ENCODE measurements at regions not wholly inside any gene's neighbourhood (a gene's known extent, or its start where the extent isn't known, plus 50 kb on each side); places are given as distances from the start of the nearest gene placed in this dataset.

GRCh38 chr5:67530609-67531255 lies 334.1 kb upstream of the CD180 start:
- Histone ChIP-seq H3K4me1 (ENCODE audit: insufficient read depth) (no peaks in the 10 kb centered on the region), H3K4me3 (no peak overlapping the region), H3K27ac (no peak overlapping the region), H3K36me3 (no peaks in the 10 kb centered on the region), H3K27me3 (no peaks in the 10 kb centered on the region), H3K9me3 (no peaks in the 10 kb centered on the region)
- WGBS, 3 donors: 66 to 76% (median 75%) methylated on average over 6 of the region's 6 CpGs
- TF ChIP-seq EP300 (IDR thresholded peaks at IDR 0.05) (no peak), POLR2A (IDR thresholded peaks at IDR 0.05) (no peak), CTCF (IDR thresholded peaks at IDR 0.05) (no peak)
- no peak for DNase-seq
- intact Hi-C loops (cut with DNase I): no loop called here

- no peak for DNase-seq
- H3K9me3 ChIP-seq: no peaks in the 10 kb centered on the region
- TF ChIP-seq EP300 (IDR thresholded peaks at IDR 0.05) (no peak), CTCF (IDR thresholded peaks at IDR 0.05) (no peak), POLR2A (IDR thresholded peaks at IDR 0.05) (no peak)
- intact Hi-C loops (cut with DNase I): no loop called here
- H3K27me3 ChIP-seq: no peaks in the 10 kb centered on the region
- no peak overlapping the region for H3K4me3 ChIP-seq
- no peaks in the 10 kb centered on the region for H3K36me3 ChIP-seq
- H3K4me1 ChIP-seq (ENCODE audit: insufficient read depth): no peaks in the 10 kb centered on the region
- WGBS, 3 donors: 67 to 76% (median 68%) methylated on average over 3 of the region's 3 CpGs
- no peak overlapping the region for H3K27ac ChIP-seq
These were observed 332.4 kb upstream of the CD180 start for GRCh38 chr5:67528953-67529352.

GRCh38 chr5:67526793-67527192 lies 330.2 kb upstream of the CD180 start:
- WGBS, 3 donors: 96 to 98% (median 96%) methylated on average over 2 of the region's 2 CpGs
- Histone ChIP-seq H3K4me3 (no peak overlapping the region), H3K27me3 (no peaks in the 10 kb centered on the region), H3K27ac (no peak overlapping the region), H3K36me3 (no peaks in the 10 kb centered on the region), H3K4me1 (ENCODE audit: insufficient read depth) (no peaks in the 10 kb centered on the region), H3K9me3 (no peaks in the 10 kb centered on the region)
- intact Hi-C loops (cut with DNase I): no loop called here
- DNase-seq: no peak
- TF ChIP-seq CTCF (IDR thresholded peaks at IDR 0.05) (no peak), EP300 (IDR thresholded peaks at IDR 0.05) (no peak), POLR2A (IDR thresholded peaks at IDR 0.05) (no peak)

- TF ChIP-seq CTCF (IDR thresholded peaks at IDR 0.05): no peak
- TF ChIP-seq EP300 (IDR thresholded peaks at IDR 0.05): no peak
- no peak for TF ChIP-seq POLR2A (IDR thresholded peaks at IDR 0.05)
- no peak for DNase-seq
- WGBS, 3 donors: 86 to 92% (median 89%) methylated on average over 6 of the region's 6 CpGs
- Histone ChIP-seq H3K4me3 (no peak overlapping the region), H3K4me1 (ENCODE audit: insufficient read depth) (no peaks in the 10 kb centered on the region), H3K27ac (no peak overlapping the region), H3K27me3 (no peaks in the 10 kb centered on the region), H3K36me3 (no peaks in the 10 kb centered on the region), H3K9me3 (no peaks in the 10 kb centered on the region)
- intact Hi-C loops (cut with DNase I): no loop called here
These were observed 323.7 kb upstream of the CD180 start for GRCh38 chr5:67520161-67520908.
